MM.1S (cell line): ENCODE measurements at regions not wholly inside any gene's neighbourhood (a gene's known extent, or its start where the extent isn't known, plus 50 kb on each side); places are given as distances from the start of the nearest gene placed in this dataset.

ENCODE experiments used
- DNase-seq: peaks from one replicate; pipeline ENCODE4 v3.0.0-alpha.2; 2015
- H2AFZ ChIP-seq: fragments of 300-600 bp; sonication (generic); 2 replicates; pipeline ENCODE4 v1.6.0; 2016; ENCODE audit warnings: antibody characterized with exemption, low read length
- H3F3A ChIP-seq: fragments of 300-600 bp; sonication (generic); 2 replicates; pipeline ENCODE4 v1.6.1; 2016; ENCODE audit warnings: mild to moderate bottlenecking, antibody characterized with exemption, low read length, moderate library complexity, mixed read lengths; ENCODE audit not compliant: insufficient read depth
- H3K27ac ChIP-seq: fragments of 300-600 bp; sonication (generic); 2 replicates; pipeline ENCODE4 v1.5.1; 2016; ENCODE audit warnings: mild to moderate bottlenecking, low read length
- H3K27me3 ChIP-seq: fragments of 300-600 bp; sonication (generic); replicated peaks from 2 replicates; pipeline ENCODE4 v1.6.0; 2016; ENCODE audit warnings: low read length; ENCODE audit not compliant: insufficient read depth
- H3K36me3 ChIP-seq: fragments of 300-600 bp; sonication (generic); replicated peaks from 2 replicates; pipeline ENCODE4 v1.6.1; 2016; ENCODE audit warnings: mild to moderate bottlenecking, low read length, mixed read lengths; ENCODE audit not compliant: insufficient read depth
- H3K4me1 ChIP-seq: fragments of 300-600 bp; sonication (generic); 2 replicates; pipeline ENCODE4 v1.6.1; 2016; ENCODE audit warnings: low read length, mixed read lengths
- H3K4me2 ChIP-seq: fragments of 300-600 bp; sonication (generic); 2 replicates; pipeline ENCODE4 v1.6.0; 2016; ENCODE audit warnings: low read depth, low read length
- H3K4me3 ChIP-seq: fragments of 300-600 bp; sonication (generic); 2 replicates; pipeline ENCODE4 v1.5.1; 2016; ENCODE audit warnings: low read length, mixed read lengths
- H3K79me2 ChIP-seq: fragments of 300-600 bp; sonication (generic); 2 replicates; pipeline ENCODE4 v1.6.1; 2016; ENCODE audit warnings: mixed run types, low read length, mixed read lengths
- H3K9ac ChIP-seq: fragments of 300-600 bp; sonication (generic); 2 replicates; pipeline ENCODE4 v1.6.1; 2016; ENCODE audit warnings: low read length, mixed read lengths
- H3K9me2 ChIP-seq: fragments of 300-600 bp; sonication (generic); replicated peaks from 2 replicates; pipeline ENCODE4 v1.6.1; 2016; ENCODE audit warnings: mild to moderate bottlenecking, low read length, mixed read lengths; ENCODE audit not compliant: insufficient read depth
- H3K9me3 ChIP-seq: fragments of 300-600 bp; sonication (generic); replicated peaks from 2 replicates; pipeline ENCODE4 v1.6.1; 2016; ENCODE audit warnings: mild to moderate bottlenecking, low read length, mixed read lengths; ENCODE audit not compliant: insufficient read depth
- H4K20me1 ChIP-seq: fragments of 300-600 bp; sonication (generic); 2 replicates; pipeline ENCODE4 v1.6.1; 2016; ENCODE audit warnings: mild to moderate bottlenecking, low read length, moderate library complexity, mixed read lengths; ENCODE audit not compliant: insufficient read depth
- CTCF ChIP-seq: fragments of 300-600 bp; sonication (generic); IDR thresholded peaks from 2 replicates; pipeline ENCODE4 v1.5.1; 2016; ENCODE audit warnings: antibody characterized with exemption, low read length, mixed read lengths
- EZH2 ChIP-seq: fragments of 300-600 bp; sonication (generic); optimal IDR thresholded peaks from 2 replicates; pipeline ENCODE3; 2017; ENCODE audit warnings: low read depth, mild to moderate bottlenecking, antibody characterized with exemption, low read length, mixed read lengths
- EZH2phosphoT487 ChIP-seq: fragments of 300-600 bp; sonication (generic); IDR thresholded peaks from 2 replicates; pipeline ENCODE4 v1.6.1; 2018; ENCODE audit warnings: antibody characterized with exemption, low read length

- no peaks in the 10 kb centered on the region for H3K79me2 ChIP-seq
- H3K4me1 ChIP-seq = no peaks in the 10 kb centered on the region
- TF ChIP-seq EZH2phosphoT487 = no peak
- TF ChIP-seq CTCF = no peak
- TF ChIP-seq EZH2 = no peak
- no peak overlapping the region for H3K4me3 ChIP-seq
- H2AFZ ChIP-seq = no peak overlapping the region
- H3K9me2 ChIP-seq = no peaks in the 10 kb centered on the region
- no peaks in the 10 kb centered on the region for H3K27me3 ChIP-seq
- no peaks in the 10 kb centered on the region for H3K36me3 ChIP-seq
- H3K9ac ChIP-seq = no peak overlapping the region
- no peak overlapping the region for H3K4me2 ChIP-seq
- H3K27ac ChIP-seq = no peak overlapping the region
- no peaks in the 10 kb centered on the region for H4K20me1 ChIP-seq
- no peaks in the 10 kb centered on the region for H3F3A ChIP-seq
- DNase-seq = no peak
- H3K9me3 ChIP-seq = no peaks in the 10 kb centered on the region
These were observed 95.1 kb downstream of the FAM50B start for GRCh38 chr6:3944246-3944645.

DNA sequence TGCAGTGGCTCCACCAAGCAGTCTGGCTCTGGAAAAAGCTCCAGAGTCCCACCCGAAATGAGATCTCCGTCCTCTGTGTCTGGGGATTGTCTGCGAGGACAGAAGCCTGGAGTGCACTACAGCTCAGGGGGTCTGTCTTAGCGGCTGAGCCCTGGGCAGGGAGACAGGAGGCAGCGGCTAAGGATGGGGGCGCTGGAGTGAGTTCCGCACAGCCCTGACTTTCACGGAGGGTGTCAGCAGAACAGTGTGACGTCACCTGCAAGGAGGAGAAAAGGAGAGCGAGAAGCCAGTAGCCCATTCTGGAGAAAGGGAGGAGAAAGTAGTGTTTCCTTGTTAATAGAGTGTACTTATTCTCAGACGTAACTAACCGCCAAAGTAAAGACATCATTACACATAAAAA lies 97.6 kb downstream of the FAM50B start:
- Histone ChIP-seq H3K79me2 (no peaks in the 10 kb centered on the region), H3K4me3 (no peak overlapping the region), H3K4me2 (no peak overlapping the region), H3K9me3 (no peaks in the 10 kb centered on the region), H3K4me1 (no peaks in the 10 kb centered on the region), H3K36me3 (no peaks in the 10 kb centered on the region), H4K20me1 (no peaks in the 10 kb centered on the region), H3F3A (no peaks in the 10 kb centered on the region), H3K9me2 (no peaks in the 10 kb centered on the region), H3K27ac (no peak overlapping the region), H2AFZ (no peak overlapping the region), H3K9ac (no peak overlapping the region), H3K27me3 (no peaks in the 10 kb centered on the region)
- TF ChIP-seq EZH2 (no peak), EZH2phosphoT487 (no peak), CTCF (no peak)
- no peak for DNase-seq

DNA sequence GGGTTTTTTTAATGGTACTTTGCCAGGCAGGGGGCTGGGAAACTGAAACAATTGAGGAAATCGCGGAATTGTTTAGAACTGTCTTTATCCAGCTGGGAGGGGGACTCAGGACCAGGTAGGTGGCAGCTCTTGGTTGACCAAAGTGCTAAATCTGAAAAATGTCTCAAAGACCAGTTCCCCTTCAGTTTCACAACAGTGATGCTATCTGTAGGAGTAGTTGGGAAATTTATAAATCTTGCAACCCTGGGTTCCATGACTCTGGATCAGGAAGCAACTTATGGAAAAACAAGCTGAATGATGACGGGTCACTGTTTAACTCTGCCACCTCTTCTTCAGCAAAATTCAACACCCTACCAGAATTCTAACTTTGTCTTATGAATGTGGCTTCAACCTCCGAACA lies 99.7 kb downstream of the FAM50B start:
- H4K20me1 ChIP-seq = no peaks in the 10 kb centered on the region
- no peaks in the 10 kb centered on the region for H3K9me3 ChIP-seq
- no peak overlapping the region for H3K4me3 ChIP-seq
- no peaks in the 10 kb centered on the region for H3K27me3 ChIP-seq
- H3K36me3 ChIP-seq = no peaks in the 10 kb centered on the region
- H3K4me1 ChIP-seq = no peaks in the 10 kb centered on the region
- H3K79me2 ChIP-seq = no peaks in the 10 kb centered on the region
- no peak for DNase-seq
- TF ChIP-seq EZH2phosphoT487 (no peak), EZH2 (no peak), CTCF (no peak)
- no peak overlapping the region for H3K9ac ChIP-seq
- H2AFZ ChIP-seq = no peak overlapping the region
- no peaks in the 10 kb centered on the region for H3F3A ChIP-seq
- no peak overlapping the region for H3K4me2 ChIP-seq
- no peak overlapping the region for H3K27ac ChIP-seq
- no peaks in the 10 kb centered on the region for H3K9me2 ChIP-seq

DNA sequence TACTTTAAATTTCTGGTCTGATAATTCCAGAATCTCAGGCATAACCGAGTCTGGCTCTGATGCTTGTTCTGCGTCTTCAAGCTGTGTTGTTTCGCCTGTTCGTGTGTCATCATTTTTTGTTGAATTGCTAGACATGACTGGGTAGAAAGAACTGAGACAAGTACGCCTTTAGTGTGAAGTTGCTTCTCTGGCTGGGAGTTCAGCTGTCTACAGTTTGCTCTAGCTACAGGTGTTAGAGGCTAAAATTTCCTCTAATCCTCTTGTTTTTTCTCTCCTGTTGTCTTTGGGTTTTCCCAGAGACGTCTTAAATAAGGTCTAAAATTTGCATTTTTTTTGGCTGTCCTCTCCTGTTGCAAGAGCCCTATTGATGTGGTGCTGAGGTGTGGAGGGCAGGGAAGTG lies 100.3 kb downstream of the FAM50B start:
- H3K9me2 ChIP-seq = no peaks in the 10 kb centered on the region
- TF ChIP-seq EZH2phosphoT487 (no peak), CTCF (no peak), EZH2 (no peak)
- H3K79me2 ChIP-seq = no peaks in the 10 kb centered on the region
- no peaks in the 10 kb centered on the region for H3K9me3 ChIP-seq
- no peak overlapping the region for H2AFZ ChIP-seq
- H3K4me1 ChIP-seq = no peaks in the 10 kb centered on the region
- no peaks in the 10 kb centered on the region for H3K36me3 ChIP-seq
- no peaks in the 10 kb centered on the region for H4K20me1 ChIP-seq
- no peaks in the 10 kb centered on the region for H3K27me3 ChIP-seq
- H3K4me2 ChIP-seq = no peak overlapping the region
- no peak for DNase-seq
- H3K27ac ChIP-seq = no peak overlapping the region
- no peak overlapping the region for H3K9ac ChIP-seq
- no peak overlapping the region for H3K4me3 ChIP-seq
- no peaks in the 10 kb centered on the region for H3F3A ChIP-seq
